ENCODE measurements at regions not wholly inside any gene's neighbourhood (a gene's known extent, or its start where the extent isn't known, plus 50 kb on each side); places are given as distances from the start of the nearest gene placed in this dataset.
A peak's percentile ranks its signal among the peaks of the same experiment; 100 is the strongest.

GRCh38 chr1:115922801-115923200, 53.5 kb upstream of the SLC22A15 start:
- Mint-ChIP-seq H3K4me3 (ENCODE audit: unreplicated experiment) (no peak overlapping the region), H3K4me1 (ENCODE audit: low read depth, unreplicated experiment) (peaks cover 3% of the 10 kb centered on the region), H3K27me3 (ENCODE audit: low read depth, unreplicated experiment) (no peaks in the 10 kb centered on the region), H3K36me3 (ENCODE audit: low read depth, unreplicated experiment) (no peaks in the 10 kb centered on the region), H3K9me3 (ENCODE audit: unreplicated experiment) (no peaks in the 10 kb centered on the region), H3K27ac (ENCODE audit: unreplicated experiment) (no peak overlapping the region)
- Histone ChIP-seq H4K20me1 (ENCODE audit: insufficient read depth, low read length) (no peaks in the 10 kb centered on the region), H2AFZ (ENCODE audit: low read depth, low read length) (no peak overlapping the region), H3K27me3 (ENCODE audit: insufficient read depth, low read length) (peaks cover 3% of the 10 kb centered on the region), H3K4me2 (ENCODE audit: low read length) (no peak overlapping the region), H3K9me3 (ENCODE audit: insufficient read depth, low read depth, low read length) (no peaks in the 10 kb centered on the region), H3K9ac (ENCODE audit: low read length) (no peak overlapping the region), H3K4me1 (ENCODE audit: insufficient read depth, low read length) (no peaks in the 10 kb centered on the region), H3K27ac (ENCODE audit: low read depth, low read length) (no peak overlapping the region), H3K36me3 (ENCODE audit: insufficient read depth, low read length) (no peaks in the 10 kb centered on the region), H3K79me2 (ENCODE audit: insufficient read depth, low read length) (no peaks in the 10 kb centered on the region), H3K4me3 (ENCODE audit: insufficient read depth, low read depth, low read length) (no peak overlapping the region)
- no peak for TF ChIP-seq CTCF (IDR thresholded peaks at IDR 0.05; ENCODE audit: insufficient read depth, low read depth, low read length)
- TF ChIP-seq EZH2 (IDR thresholded peaks at IDR 0.05; ENCODE audit: insufficient read depth, low read length), result no peak
- DNase-seq (ENCODE audit: low read depth) (no peak), FAIRE-seq (no peak)

- Histone ChIP-seq H3K9ac (ENCODE audit: low read length) (no peak overlapping the region), H3K79me2 (ENCODE audit: insufficient read depth, low read length) (no peaks in the 10 kb centered on the region), H3K27me3 (ENCODE audit: insufficient read depth, low read length) (peaks cover 3% of the 10 kb centered on the region), H3K36me3 (ENCODE audit: insufficient read depth, low read length) (no peaks in the 10 kb centered on the region), H3K27ac (ENCODE audit: low read depth, low read length) (no peak overlapping the region), H4K20me1 (ENCODE audit: insufficient read depth, low read length) (no peaks in the 10 kb centered on the region), H3K9me3 (ENCODE audit: insufficient read depth, low read depth, low read length) (no peaks in the 10 kb centered on the region), H3K4me1 (ENCODE audit: insufficient read depth, low read length) (no peaks in the 10 kb centered on the region), H3K4me3 (ENCODE audit: insufficient read depth, low read depth, low read length) (no peak overlapping the region), H3K4me2 (ENCODE audit: low read length) (no peak overlapping the region), H2AFZ (ENCODE audit: low read depth, low read length) (no peak overlapping the region)
- Mint-ChIP-seq H3K9me3 (ENCODE audit: unreplicated experiment) (no peaks in the 10 kb centered on the region), H3K27me3 (ENCODE audit: low read depth, unreplicated experiment) (no peaks in the 10 kb centered on the region), H3K27ac (ENCODE audit: unreplicated experiment) (peak overlapping the region; percentile 29), H3K36me3 (ENCODE audit: low read depth, unreplicated experiment) (no peaks in the 10 kb centered on the region), H3K4me1 (ENCODE audit: low read depth, unreplicated experiment) (peaks cover 3% of the 10 kb centered on the region), H3K4me3 (ENCODE audit: unreplicated experiment) (no peak overlapping the region)
- TF ChIP-seq EZH2 (IDR thresholded peaks at IDR 0.05; ENCODE audit: insufficient read depth, low read length) (no peak), CTCF (IDR thresholded peaks at IDR 0.05; ENCODE audit: insufficient read depth, low read depth, low read length) (no peak)
- DNase-seq (ENCODE audit: low read depth) (no peak), FAIRE-seq (no peak)
Measured at GRCh38 chr1:115924770-115925169, 51.5 kb upstream of the SLC22A15 start.

- FAIRE-seq, result no peak
- no peaks in the 10 kb centered on the region for H3K4me1 ChIP-seq (ENCODE audit: insufficient read depth, low read length)
- no peaks in the 10 kb centered on the region for H3K9me3 ChIP-seq (ENCODE audit: insufficient read depth, low read depth, low read length)
- H3K4me3 ChIP-seq (ENCODE audit: insufficient read depth, low read depth, low read length), result no peak overlapping the region
- Mint-ChIP-seq H3K27me3 (ENCODE audit: low read depth, unreplicated experiment) (no peaks in the 10 kb centered on the region), H3K36me3 (ENCODE audit: low read depth, unreplicated experiment) (no peaks in the 10 kb centered on the region), H3K4me3 (ENCODE audit: unreplicated experiment) (no peak overlapping the region), H3K4me1 (ENCODE audit: low read depth, unreplicated experiment) (peaks cover 3% of the 10 kb centered on the region), H3K9me3 (ENCODE audit: unreplicated experiment) (no peaks in the 10 kb centered on the region), H3K27ac (ENCODE audit: unreplicated experiment) (no peak overlapping the region)
- H4K20me1 ChIP-seq (ENCODE audit: insufficient read depth, low read length), result no peaks in the 10 kb centered on the region
- no peaks in the 10 kb centered on the region for H3K79me2 ChIP-seq (ENCODE audit: insufficient read depth, low read length)
- no peak overlapping the region for H3K9ac ChIP-seq (ENCODE audit: low read length)
- DNase-seq (ENCODE audit: low read depth), result no peak
- no peak overlapping the region for H3K4me2 ChIP-seq (ENCODE audit: low read length)
- H3K36me3 ChIP-seq (ENCODE audit: insufficient read depth, low read length), result no peaks in the 10 kb centered on the region
- TF ChIP-seq EZH2 (IDR thresholded peaks at IDR 0.05; ENCODE audit: insufficient read depth, low read length), result no peak
- no peak for TF ChIP-seq CTCF (IDR thresholded peaks at IDR 0.05; ENCODE audit: insufficient read depth, low read depth, low read length)
- no peak overlapping the region for H3K27ac ChIP-seq (ENCODE audit: low read depth, low read length)
- H2AFZ ChIP-seq (ENCODE audit: low read depth, low read length), result no peak overlapping the region
- H3K27me3 ChIP-seq (ENCODE audit: insufficient read depth, low read length), result peaks cover 3% of the 10 kb centered on the region
Measured at GRCh38 chr1:115925467-115925866, 50.8 kb upstream of the SLC22A15 start.

Measured in astrocyte (in vitro differentiated cells and primary cell).